ENCODE measurements at regions not wholly inside any gene's neighbourhood (a gene's known extent, or its start where the extent isn't known, plus 50 kb on each side); places are given as distances from the start of the nearest gene placed in this dataset.
"Not testable (repeated sequence)": the region's sequence is repeated elsewhere in the genome, so short reads cannot be mapped to it uniquely, and the experiment has no call there.

- no peak for DNase-seq
These were observed 122.7 kb upstream of the C1GALT1C1 start for GRCh38 chrX:120752431-120753082.

GRCh38 chrX:120751683-120752082 lies 121.8 kb upstream of the C1GALT1C1 start:
- DNase-seq: no peak

- no peak for DNase-seq
These were observed 120.5 kb upstream of the C1GALT1C1 start for GRCh38 chrX:120750381-120750780.

GRCh38 chrX:120749141-120749846 lies 119.4 kb upstream of the C1GALT1C1 start:
- DNase-seq: no peak

GRCh38 chrX:120746153-120746552 lies 116.3 kb upstream of the C1GALT1C1 start:
- no peak for DNase-seq

GRCh38 chrX:120742946-120743665 lies 113.3 kb upstream of the C1GALT1C1 start:
- DNase-seq: no peak

GRCh38 chrX:120741452-120741851 lies 111.6 kb upstream of the C1GALT1C1 start:
- DNase-seq: no peak

- no peak for DNase-seq
These were observed 110.2 kb upstream of the C1GALT1C1 start for GRCh38 chrX:120740072-120740471.

- DNase-seq: no peak
These were observed 109.4 kb upstream of the C1GALT1C1 start for GRCh38 chrX:120739300-120739699.

- DNase-seq: no peak
These were observed 107.1 kb upstream of the C1GALT1C1 start for GRCh38 chrX:120736989-120737388.

GRCh38 chrX:120735966-120736365 lies 106.1 kb upstream of the C1GALT1C1 start:
- DNase-seq: no peak

- DNase-seq: no peak
These were observed 103.0 kb upstream of the C1GALT1C1 start for GRCh38 chrX:120732879-120733278.

- DNase-seq: no peak
These were observed 102.6 kb upstream of the C1GALT1C1 start for GRCh38 chrX:120732461-120732860.

- DNase-seq: no peak
These were observed 101.5 kb upstream of the C1GALT1C1 start for GRCh38 chrX:120731386-120731785.

- not testable (repeated sequence) for DNase-seq
These were observed 99.8 kb upstream of the C1GALT1C1 start for GRCh38 chrX:120729506-120730255.

GRCh38 chrX:120727911-120728310 lies 98.1 kb upstream of the C1GALT1C1 start:
- DNase-seq: no peak

GRCh38 chrX:120727452-120727851 lies 97.6 kb upstream of the C1GALT1C1 start:
- DNase-seq: no peak

GRCh38 chrX:120726294-120726693 lies 96.4 kb upstream of the C1GALT1C1 start:
- no peak for DNase-seq

GRCh38 chrX:120725874-120726273 lies 96.0 kb upstream of the C1GALT1C1 start:
- no peak for DNase-seq

GRCh38 chrX:120719622-120720021 lies 89.8 kb upstream of the C1GALT1C1 start:
- DNase-seq: no peak

- DNase-seq: no peak
These were observed 89.1 kb upstream of the C1GALT1C1 start for GRCh38 chrX:120718969-120719368.

GRCh38 chrX:120702337-120702736 lies 72.5 kb upstream of the C1GALT1C1 start:
- not testable (repeated sequence) for DNase-seq

- no peak for DNase-seq
These were observed 67.2 kb upstream of the C1GALT1C1 start for GRCh38 chrX:120697053-120697452.

All from right forelimb (tissue), 1 donor.